GM12878 (cell line): ENCODE measurements at regions not wholly inside any gene's neighbourhood (a gene's known extent, or its start where the extent isn't known, plus 50 kb on each side); places are given as distances from the start of the nearest gene placed in this dataset.

Source experiments
- CBX3 ChIP-seq: fragments of 200-600 bp; sonication (generic); IDR thresholded peaks from 2 replicates; pipeline ENCODE4 v1.6.1; 2016; ENCODE audit warnings: low read depth, borderline replicate concordance
- CTCF ChIP-seq, 3 experiments: IDR thresholded peaks in 2 of 3; conservative IDR thresholded peaks in 1 of 3; 2 replicates each; pipeline ENCODE4 v1.5.1; 2011; ENCODE audit warnings: low read depth in 3 of 3, low read length in 3 of 3, mild to moderate bottlenecking in 3 of 3, control low read depth in 2 of 3, moderate library complexity in 2 of 3, inconsistent platforms in 1 of 3, mixed read lengths in 1 of 3; ENCODE audit not compliant: control insufficient read depth in 2 of 3, insufficient read depth in 1 of 3; ENCODE audit errors: extremely low read depth in 1 of 3
- TAF1 ChIP-seq: IDR thresholded peaks from 2 replicates; pipeline ENCODE4 v1.6.1; 2011; ENCODE audit warnings: mild to moderate bottlenecking, low read depth, low read length, borderline replicate concordance

GRCh38 chr16:65339062-65339461 is 217.2 kb upstream of the CDH11 start:
- no peak for TF ChIP-seq TAF1
- TF ChIP-seq CBX3: no peak
- TF ChIP-seq CTCF (IDR thresholded peaks at IDR 0.05 in 2 of 3, conservative IDR thresholded peaks at IDR 0.05 in 1 of 3; ENCODE audit: control insufficient read depth in 2 of 3, extremely low read depth in 1 of 3, insufficient read depth in 1 of 3, low read depth in 3 of 3, low read length in 3 of 3): no peak
